KBM-7 (cell line): ENCODE measurements at regions not wholly inside any gene's neighbourhood (a gene's known extent, or its start where the extent isn't known, plus 50 kb on each side); places are given as distances from the start of the nearest gene placed in this dataset.
A peak's percentile ranks its signal among the peaks of the same experiment; 100 is the strongest.
"Not testable (repeated sequence)": the region's sequence is repeated elsewhere in the genome, so short reads cannot be mapped to it uniquely, and the experiment has no call there.

Experiments
- DNase-seq: peaks from one replicate; pipeline ENCODE4 v3.0.0-alpha.2; 2015
- in situ Hi-C: fragments of 300-500 bp; cut with MboI; formaldehyde crosslinking; loops from 2 replicates; pipeline ENCODE4 v1.14.3; 2020; ENCODE audit warnings: low sequenced_read_pairs, low pct_unique_long_range_greater_than_20kb, mixed read lengths

DNA sequence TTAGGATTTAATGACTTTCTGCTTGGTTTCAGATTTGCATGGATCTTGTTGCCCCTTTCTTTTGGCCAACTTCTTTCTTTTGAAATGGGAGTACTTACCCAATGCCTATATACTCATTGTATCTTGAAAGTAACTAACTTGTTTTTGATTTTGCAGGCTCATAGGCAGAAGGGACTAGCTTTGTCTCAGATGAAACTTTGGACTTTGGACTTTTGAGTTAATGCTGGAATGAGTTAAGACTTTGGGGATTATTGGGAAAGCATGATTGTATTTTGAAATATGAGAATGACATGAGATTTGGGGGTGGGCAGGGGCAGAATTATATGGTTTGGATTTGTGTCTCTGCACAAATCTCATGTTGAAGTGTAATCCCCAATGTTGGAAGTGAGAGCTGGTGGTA lies 657.1 kb downstream of the TMTC2 start:
- DNase-seq, result no peak
- in situ Hi-C loops, result no loop called here

DNA sequence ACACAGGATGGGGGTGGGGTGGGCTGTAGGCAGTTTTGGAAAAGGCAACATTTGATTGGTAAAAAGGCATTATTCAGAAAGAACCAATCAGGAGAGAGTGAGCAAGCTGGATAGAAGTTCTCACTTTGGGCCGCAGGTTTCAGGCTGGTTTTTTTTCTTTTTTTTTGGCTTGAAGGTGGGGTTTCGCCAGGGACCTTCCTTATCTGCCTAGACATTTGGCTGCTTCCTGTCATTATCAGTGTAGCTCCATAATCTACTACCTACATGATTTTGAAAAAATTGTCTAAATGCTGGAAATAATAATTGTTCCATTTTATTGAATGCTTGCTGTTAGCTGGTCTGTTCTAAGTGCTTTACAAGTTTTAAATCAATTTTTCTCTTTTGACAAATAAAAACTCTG lies 649.0 kb downstream of the TMTC2 start:
- DNase-seq, result no peak
- in situ Hi-C loops, result no loop called here

DNA sequence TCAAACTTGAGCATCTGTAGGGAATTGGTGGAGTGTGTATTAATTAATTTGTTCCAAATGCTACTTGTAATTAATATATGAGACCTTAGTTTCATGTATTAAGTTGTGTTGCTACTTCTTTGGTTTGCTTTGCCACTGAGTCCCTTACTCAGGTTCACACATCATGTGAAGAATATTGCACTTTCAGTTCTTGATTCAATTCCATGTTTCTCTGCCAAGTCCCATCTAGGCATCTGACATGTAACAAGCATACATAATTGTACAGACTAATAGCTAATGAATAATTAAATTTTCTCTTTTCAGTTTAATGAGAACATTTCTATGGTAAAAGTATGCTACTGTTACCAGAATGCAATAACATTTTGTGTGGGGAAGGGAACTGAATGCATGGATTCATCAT lies 640.0 kb downstream of the TMTC2 start:
- in situ Hi-C loops, result no loop called here
- DNase-seq, result no peak

DNA sequence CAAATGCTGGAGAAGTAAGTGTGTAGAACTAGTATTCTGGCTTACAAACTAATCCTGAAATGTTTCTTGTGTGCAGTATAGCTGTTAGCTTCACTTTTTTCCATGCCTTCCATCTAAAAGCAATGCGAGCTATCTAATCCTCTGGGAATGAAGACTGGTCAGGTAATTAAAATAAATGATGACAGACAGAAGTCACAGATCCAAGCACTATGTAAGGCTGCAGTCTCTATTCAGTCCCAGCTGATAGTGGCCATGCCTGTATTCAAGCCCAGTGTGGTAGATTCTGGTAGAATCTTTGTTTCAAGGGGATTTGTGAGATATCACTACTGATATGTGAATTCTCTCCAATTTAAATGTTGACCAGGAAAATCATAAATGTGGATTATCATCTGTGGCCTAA lies 637.2 kb downstream of the TMTC2 start:
- no peak for DNase-seq
- in situ Hi-C loops, result no loop called here

DNA sequence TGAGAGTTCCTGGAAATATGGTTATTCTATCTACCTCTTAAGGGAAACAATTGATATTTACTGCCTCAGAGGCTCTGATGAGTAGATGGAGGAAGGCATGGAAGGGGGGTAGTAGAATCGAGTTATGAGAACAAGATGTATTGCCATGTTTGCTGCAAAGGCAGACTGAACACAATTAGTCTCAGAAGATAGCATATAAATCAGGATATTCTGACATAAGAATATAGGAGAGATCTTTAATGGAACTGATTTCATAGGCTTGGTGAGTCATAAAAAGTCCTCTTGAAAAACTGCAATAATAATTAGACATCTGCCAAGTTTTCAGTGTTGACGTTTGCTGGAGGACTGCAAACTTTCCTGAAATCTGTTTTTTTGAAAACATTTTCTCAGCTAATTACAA lies 636.1 kb downstream of the TMTC2 start:
- DNase-seq, result no peak
- in situ Hi-C loops, result no loop called here

DNA sequence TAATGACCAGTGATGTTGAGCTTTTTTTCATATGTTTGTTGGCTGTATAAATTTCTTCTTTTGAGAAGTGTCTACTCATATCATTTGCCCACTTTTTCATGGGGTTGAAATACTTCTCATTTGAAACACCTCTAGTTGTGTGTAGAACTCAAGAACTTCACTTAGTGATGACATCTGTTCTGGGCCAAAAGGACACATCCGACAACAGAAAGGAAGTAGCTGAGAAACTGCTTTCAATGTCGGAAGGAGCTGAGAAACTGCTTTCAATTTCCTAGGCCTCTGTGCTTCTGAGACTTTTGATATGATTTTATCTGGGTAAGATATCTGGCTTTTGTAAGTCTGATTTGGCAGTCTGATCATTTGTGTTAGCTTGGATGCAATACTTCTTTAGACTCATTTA lies 635.3 kb downstream of the TMTC2 start:
- in situ Hi-C loops, result no loop called here
- DNase-seq, result no peak

DNA sequence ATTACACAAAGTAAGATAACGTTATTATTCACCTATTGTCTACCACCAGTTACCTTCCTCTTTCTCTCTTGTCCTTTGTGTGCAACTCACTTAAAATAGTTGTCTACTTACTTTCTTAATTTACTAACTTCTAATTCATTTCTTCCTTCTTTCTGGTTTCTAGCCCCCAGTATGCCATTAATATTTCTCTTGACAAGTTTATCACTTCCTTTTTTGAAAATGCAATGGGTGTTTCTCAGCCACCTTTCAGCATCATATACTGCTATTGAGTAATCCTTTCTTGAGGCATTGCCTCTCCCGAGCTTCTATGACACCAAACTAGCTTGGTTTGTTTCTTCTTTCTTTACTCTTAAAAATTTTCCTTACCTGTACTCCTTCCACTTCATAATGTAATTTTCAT lies 633.6 kb downstream of the TMTC2 start:
- DNase-seq, result peak; percentile 10

DNA sequence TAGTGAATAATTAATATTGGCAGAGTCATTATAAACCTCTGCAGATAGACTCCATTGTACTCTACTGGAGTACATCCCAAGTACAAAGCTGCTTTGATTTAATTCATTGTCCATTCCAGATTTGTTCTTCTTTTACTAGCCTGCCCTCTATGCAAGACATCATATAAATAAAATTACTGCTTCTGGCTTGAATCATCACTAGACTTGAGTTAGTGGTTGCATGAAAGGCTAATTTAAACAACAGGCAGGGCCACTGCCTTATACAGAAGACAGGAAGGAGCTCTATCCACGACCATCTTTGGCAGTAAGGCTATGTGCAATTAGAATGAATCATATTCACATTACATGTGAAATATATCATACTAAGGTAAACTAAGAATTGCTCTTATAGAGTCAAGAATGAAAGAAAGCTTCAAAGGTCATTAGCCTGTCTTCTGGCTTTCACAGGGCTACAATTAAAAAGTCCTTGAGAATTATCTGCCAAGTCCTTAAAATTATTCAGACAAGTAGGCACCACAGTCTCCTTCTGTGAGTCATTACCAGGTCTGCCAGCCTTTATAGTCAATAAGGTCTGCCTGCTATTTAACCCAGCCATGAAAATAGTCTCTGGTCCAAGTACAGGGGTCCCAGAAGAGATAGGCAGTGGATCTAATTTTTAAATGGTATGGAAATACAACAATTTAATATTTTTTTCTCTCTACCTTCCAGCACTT lies 631.8 kb downstream of the TMTC2 start:
- DNase-seq, result no peak
- in situ Hi-C loops, result no loop called here

More for the DNA sequence above, 633.6 kb downstream of the TMTC2 start:
- in situ Hi-C loops, result no loop called here

DNA sequence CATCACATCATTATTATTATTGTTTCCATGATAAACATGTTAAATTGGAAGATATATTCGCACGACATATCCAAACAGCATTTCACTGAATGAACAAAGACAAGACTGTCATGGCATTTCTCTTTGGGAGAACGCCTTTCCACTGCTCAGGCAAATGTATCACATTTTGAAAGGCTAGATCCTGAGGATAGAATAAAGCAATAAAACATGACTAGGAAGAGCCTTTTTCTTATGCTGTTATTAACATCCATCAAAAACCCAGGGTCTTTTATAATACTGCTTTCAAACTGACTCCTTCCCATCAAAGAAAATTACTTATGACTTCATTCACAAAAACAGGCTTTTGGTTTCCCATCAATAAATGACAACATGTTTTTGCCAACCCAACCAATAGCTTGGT lies 630.9 kb downstream of the TMTC2 start:
- in situ Hi-C loops, result no loop called here
- DNase-seq, result no peak

DNA sequence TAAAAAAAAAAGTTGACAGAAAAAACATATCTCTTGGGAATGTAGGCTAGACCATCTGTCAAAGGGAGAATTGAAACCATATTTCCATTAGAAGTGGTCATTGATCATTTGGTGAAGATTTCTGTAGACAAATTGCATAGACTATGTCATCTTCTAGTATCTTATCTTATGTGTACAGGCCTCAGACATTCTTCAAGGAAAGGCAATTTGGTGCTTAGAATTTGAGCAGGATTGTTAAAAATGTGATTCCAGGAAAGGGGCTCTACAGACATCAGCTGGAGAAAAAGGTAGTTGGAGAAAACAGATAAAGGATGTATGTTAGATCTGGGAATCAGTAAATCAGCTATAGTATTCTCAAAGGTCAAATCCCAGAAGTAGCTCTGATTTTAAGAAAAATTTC lies 627.1 kb downstream of the TMTC2 start:
- in situ Hi-C loops, result no loop called here
- no peak for DNase-seq

DNA sequence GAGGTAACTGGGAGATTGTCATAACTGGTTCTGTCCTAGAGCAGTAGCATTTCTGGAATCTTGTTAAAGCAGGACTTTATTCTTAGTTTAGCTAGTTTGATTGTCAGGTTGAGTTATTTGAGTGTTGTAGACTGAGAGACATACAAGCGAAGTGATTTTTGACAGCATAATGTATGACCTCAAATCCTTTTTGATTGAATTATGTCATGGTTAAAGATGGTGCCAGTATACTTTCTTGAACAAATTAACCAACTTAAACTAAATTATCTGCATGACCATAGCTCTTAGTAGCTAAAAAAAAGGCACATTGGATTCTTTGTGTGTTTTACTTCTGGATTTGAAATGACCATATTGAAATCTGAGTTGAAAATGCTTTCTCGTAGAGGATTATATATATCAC lies 626.6 kb downstream of the TMTC2 start:
- DNase-seq, result no peak
- in situ Hi-C loops, result no loop called here

DNA sequence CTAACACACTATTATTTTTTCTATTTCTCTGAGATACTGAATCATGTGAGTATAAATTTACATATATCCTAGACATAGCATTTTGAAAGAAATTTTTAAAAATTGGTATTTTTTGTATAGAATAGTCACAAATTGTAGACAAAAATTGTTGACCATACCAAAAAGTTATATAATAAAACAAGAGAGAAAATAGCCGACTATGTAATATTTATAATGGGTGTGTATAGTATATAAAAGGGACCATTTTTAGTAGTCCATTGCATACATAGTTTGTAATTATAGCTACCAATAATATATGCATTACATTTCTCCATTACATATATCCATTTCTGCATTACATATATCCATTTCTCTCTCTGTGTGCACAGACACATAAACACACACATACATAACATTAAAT lies 590.2 kb downstream of the TMTC2 start:
- in situ Hi-C loops, result no loop called here
- DNase-seq, result no peak

DNA sequence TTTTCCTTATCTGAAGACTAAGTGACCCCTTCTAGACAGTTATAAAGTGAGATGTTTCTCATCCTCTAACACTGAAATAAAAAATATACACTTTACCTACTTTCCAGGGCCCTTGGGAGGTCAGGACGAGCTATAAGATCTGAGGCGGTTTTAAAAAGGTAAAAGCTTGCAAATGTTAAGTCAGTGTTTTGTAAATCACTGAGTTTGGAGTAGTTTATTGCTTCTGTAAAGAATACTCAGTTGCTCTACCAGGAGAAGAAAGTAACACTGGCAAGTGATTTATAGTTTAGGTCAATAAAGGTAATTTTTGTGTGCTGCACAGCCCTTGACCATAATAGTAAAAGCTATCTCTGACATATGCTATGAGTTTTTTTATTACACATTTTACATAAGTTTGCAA lies 584.5 kb downstream of the TMTC2 start:
- in situ Hi-C loops, result no loop called here
- DNase-seq, result no peak

DNA sequence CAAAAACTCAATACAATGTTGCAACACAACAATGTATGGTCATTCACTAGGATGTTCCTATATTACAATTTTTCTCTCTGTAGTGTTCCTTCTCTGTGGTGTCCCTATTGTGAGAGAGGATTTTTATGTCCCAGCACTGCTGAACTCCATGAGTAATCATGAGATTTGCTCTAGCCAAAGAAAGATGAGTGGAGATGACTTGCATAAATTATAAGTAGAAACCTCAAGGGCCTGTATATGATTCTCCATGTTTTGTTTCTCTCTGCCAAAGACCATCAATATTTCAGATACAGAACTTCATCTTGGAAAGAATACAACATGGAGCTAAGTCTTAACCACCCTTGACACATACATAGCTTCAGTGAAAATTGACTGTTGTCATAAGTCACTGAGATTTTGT lies 579.1 kb downstream of the TMTC2 start:
- no peak for DNase-seq
- in situ Hi-C loops, result no loop called here

DNA sequence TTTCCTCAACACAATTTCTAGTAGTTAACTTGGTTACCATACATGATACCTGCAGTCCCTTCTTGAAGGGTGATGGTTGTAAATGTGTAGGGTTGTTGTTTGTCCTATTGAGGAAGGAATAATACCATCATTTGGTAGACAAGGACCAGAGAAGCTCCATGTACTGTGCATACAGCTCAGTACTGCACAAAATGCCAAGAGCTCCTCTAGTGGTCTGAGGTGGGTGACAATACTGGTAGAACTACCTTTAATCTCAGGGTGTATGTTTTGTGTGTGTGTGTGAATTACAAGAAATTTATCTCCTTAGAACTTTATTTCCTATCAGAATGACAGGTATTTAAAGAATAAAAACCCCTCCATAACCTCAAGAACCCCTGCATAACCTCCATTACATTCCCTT lies 575.3 kb downstream of the TMTC2 start:
- in situ Hi-C loops, result no loop called here
- DNase-seq, result no peak

DNA sequence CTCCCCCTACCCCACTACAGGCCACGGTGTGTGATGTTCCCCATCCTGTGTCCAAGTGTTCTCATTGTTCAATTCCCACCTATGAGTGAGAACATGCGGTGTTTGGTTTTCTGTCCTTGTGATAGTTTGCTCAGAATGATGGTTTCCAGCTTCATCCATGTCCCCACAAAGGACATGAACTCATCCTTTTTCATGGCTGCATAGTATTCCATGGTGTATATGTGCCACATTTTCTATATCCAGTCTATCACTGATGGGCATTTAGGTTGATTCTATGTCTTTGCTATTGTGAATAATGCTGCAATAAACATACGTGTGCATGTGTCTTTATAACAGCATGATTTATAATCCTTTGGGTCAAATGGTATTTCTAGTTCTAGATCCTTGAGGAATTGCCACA lies 573.4 kb downstream of the TMTC2 start:
- DNase-seq, in situ Hi-C loops: not testable (repeated sequence)

DNA sequence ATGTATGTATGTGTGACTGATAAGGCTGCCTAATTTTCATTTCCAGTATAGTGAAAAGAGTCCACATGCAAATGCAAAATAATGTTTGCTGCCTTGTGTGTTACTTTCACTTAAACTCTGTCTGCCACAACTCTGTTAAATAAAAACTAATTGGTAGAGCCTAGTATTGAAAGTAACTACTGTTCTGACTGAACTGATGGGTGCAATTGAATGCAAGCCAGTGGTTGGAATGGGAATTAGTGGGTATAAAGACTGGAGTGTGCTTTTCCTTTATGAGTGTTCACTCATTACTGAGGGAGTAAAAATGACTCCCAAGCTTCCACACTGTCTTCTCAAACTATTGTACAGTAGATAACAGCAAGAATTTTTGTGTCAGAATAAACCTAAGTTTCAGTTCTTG lies 571.0 kb downstream of the TMTC2 start:
- no peak for DNase-seq
- in situ Hi-C loops, result no loop called here

DNA sequence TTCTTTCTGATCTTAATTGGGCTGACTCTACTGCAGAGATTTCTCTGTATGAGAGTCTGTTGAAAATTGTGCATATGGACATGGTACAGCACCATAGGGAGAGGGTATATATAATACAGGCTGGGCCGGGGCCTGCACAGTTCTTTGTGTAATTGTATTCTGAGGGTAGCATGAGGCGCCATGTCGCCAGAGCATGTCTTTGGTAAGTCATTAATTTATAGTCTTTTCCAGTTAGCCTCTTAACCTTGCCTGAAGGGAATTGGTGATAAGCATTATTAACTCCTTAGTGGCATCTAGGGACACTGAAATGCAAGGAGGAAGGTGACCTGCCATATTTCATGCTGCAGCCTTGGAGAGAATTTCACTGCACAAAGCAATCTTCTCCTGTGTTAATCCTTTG lies 569.9 kb downstream of the TMTC2 start:
- in situ Hi-C loops, result no loop called here
- no peak for DNase-seq

DNA sequence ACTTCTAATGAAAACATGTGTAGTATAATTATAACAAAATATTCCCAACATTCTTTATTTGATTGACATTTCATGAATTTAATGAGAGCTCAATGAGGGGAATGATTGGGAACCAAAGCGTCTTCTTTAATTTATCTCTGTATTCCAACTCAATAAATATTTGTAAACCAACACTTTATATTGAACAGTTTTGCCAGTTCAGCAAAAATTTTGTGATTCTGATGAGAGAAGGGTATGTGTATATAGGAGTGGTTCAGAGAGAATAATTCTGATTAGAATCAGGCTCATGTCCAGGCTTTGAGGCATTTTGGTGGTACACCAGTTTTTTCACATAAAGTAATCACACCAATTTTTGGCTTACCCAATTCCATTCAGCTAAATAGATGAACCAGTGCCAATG lies 564.2 kb downstream of the TMTC2 start:
- DNase-seq, result no peak
- in situ Hi-C loops, result no loop called here

DNA sequence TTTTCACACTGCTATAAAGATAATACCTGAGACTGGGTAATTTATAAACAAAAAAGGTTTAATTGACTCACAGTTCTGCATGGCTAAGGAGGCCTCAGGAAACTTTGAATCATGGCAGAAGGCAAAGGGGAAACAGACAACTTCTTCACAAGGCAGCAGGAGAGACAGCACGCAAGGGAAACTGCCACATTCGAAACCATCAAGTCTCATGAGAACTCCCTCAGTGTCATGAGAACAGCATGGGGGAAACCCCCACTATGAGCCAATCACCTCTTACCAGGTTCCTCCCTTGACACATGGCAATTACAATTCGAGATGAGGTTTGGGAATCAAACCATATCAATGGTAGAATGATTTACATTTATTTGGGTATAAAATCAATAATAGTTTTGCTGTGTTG lies 558.5 kb downstream of the TMTC2 start:
- in situ Hi-C loops, result no loop called here
- no peak for DNase-seq

DNA sequence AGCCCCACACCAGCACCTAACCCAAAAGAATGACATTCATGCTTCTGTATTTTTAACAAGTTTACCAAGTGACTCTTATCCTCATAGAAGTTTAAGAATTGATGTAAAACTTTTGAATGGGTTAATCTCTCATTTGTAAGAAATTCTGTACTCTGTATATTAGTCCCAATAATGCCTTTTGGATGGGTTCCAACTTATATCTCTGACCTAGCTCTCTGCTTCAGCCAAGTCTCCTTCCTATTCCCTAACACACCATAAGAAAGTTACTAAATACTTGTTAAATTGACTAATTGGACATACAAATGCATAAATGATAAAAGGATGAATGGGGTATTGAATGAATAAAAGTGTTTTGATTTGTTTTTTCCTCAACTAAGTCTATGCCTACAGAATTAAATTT lies 557.3 kb downstream of the TMTC2 start:
- no peak for DNase-seq
- in situ Hi-C loops, result no loop called here

DNA sequence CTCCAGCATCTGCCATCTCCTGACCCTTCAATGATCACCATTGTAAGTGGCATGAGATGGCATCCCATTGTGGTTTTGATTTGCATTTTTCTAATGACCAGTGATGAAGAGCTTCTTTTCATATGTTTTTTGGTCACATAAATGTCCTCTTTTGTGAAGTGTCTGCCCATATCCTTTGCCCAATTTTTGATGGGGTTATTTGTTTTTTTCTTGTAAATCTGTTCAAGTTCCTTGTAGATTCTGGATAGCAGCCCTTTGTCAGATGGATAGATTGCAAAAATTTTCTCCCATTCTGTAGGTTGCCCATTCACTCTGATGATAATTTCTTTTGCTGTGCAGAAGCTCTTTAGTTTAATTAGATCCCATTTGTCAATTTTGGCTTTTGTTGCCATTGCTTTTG lies 547.3 kb downstream of the TMTC2 start:
- DNase-seq, in situ Hi-C loops: not testable (repeated sequence)
